GM18867 (cell line): ENCODE measurements at regions not wholly inside any gene's neighbourhood (a gene's known extent, or its start where the extent isn't known, plus 50 kb on each side); places are given as distances from the start of the nearest gene placed in this dataset.

ENCODE experiments used
- ATAC-seq: cut with Tn5 transposase; IDR thresholded peaks from one replicate; pipeline ENCODE4 v1.9.1; 2021; ENCODE audit warnings: mild to moderate bottlenecking, moderate library complexity; ENCODE audit not compliant: unreplicated experiment

DNA sequence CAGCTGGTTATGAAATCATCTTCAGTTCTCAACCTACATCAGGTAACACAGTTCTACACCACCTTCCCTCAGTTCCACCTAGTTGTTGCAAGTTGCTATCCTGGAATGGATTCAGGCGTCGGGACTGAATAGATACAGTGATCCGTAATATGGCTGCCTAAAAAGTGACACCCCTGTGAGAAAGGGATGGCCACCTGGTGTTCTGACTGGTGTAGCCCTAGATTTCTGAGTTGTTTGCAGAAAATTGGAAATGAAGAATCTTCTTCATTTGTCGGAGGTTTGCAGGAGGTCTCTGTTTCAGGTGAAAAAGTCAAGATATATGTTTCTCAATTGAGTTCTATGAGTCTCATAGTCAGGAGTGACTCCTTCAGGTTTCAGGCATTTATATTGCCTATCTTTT, 225.8 kb upstream of the ELAC2 start:
- ATAC-seq, result no peak

- ATAC-seq, result no peak
Measured at GRCh38 chr17:13240851-13241250, 223.0 kb upstream of the ELAC2 start.

DNA sequence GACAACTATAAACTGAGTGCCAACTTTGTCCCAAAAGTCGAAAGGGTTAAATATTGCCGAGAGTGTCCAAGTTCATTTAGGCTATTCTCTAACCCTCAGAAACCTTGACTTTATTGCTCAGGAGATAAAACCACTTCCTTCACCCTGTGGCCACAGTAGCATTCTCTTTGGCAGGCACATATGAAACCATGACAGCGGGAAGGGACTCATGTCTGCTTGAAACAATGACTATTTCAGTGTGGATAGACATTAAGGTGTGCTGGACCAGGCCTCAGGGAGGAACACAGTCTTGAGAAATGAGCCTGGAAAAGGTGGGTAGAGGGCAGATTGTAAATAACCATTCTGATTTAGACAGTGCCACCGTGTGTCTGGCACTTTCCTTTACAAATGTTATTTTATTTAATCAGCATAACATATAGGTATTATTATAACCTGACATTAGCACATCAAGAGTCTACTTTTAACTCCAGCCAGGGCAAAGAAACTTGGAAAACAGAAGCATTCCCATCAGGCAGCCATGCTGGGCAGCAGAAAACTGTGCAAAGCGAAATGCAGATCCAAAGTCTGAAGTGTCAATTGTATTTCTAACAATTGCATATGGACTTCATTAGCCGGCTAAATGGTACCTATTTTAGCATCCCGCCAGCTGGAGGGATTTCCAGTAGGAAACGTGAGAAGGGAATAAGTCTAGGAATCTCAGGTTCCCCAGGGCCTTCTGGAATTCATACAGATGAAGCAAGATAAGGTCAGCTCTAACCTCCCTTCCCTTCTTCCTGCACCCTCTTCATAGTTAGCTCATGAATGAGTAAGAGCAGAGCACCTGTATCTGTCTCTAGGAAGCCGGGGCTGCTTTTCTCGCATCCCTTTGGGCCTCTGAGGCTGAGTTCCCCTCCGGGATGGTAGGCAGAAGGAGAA, 212.8 kb upstream of the ELAC2 start:
- no peak for ATAC-seq

GRCh38 chr17:13228225-13228624, 210.4 kb upstream of the ELAC2 start:
- no peak for ATAC-seq

- no peak for ATAC-seq
Measured at GRCh38 chr17:13222975-13223374, 205.1 kb upstream of the ELAC2 start.

GRCh38 chr17:13212860-13213259, 195.0 kb upstream of the ELAC2 start:
- no peak for ATAC-seq

DNA sequence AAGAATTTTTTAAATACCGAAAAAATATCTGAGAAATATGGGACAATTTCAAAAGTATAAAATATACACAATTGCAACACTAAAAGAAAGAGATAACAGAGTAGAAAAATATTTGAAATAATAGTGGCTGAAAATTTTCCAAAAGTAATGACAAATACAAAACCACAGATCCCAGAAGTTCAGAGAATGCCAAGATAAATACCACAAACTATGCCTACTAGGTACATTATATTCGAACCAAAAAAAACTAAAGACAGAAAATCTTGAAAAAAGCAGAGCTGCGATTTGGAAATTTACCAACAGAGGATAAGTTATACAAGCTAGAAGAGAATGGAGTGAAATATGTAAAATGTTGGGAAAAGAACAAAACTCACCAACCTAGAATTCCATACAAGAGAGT, 191.3 kb upstream of the ELAC2 start:
- ATAC-seq, result no peak

- ATAC-seq, result no peak
Measured at GRCh38 chr17:13204607-13205237, 186.9 kb upstream of the ELAC2 start.

GRCh38 chr17:13202835-13203234, 185.0 kb upstream of the ELAC2 start:
- no peak for ATAC-seq

GRCh38 chr17:13200671-13201070, 182.8 kb upstream of the ELAC2 start:
- no peak for ATAC-seq

DNA sequence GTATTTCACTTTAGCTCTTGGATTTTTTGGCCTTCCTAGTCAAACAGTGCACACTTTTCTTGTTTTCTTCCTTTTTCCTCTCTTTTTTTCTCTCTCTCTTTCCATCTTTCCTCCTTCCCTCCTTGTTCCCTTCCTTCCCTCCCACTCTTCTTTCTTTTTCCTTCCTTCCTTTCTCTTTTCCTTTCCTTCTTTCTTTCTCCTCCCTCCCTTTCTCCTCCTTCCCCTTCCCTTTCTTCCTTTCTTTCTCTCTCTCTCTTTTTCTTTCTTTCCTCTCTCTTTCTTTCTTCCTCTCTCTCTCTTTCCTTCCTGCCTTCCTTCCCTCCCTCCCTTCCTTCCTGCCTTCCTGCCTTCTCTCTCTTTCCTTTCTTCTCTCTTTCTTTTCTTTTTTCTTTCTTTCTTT, 181.6 kb upstream of the ELAC2 start:
- ATAC-seq, result no peak

DNA sequence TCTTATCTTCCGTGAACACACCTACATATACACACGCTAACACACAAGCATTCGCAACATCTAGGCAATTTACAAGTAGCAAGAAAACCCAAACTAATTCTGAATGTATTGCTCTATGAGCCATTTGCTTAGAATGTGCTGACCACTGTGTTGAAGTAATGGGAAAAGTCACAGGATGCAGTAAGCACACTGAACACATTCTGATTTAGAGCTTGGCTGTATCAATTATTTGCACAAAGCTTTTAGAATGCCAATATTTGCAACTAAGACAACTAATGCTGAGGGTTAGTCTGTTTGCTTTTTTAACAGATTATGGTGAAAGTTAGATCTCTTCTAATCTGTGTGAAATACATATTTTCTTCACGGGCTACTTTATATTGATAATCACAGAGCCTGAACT, 179.8 kb upstream of the ELAC2 start:
- no peak for ATAC-seq

- no peak for ATAC-seq
Measured at GRCh38 chr17:13194887-13195286, 177.1 kb upstream of the ELAC2 start.

DNA sequence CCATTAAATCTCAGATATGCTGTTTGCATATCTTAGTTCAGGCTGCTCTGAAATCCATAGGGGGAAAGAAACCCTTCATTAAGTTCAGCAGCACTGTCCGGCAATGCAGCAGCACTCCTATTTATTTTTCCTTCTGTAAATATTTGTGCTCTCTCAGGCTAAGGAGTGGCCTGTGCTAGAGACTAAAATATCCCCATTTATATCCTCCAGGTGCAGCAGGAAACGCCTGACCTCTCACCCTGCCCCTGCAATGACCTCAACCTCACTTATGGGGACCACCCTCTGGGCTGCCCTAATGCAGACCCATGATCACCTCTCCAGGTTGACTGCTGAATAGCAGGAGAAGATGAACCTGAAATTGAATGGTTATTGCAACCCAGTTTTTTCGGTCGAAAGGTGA, 165.0 kb upstream of the ELAC2 start:
- no peak for ATAC-seq

DNA sequence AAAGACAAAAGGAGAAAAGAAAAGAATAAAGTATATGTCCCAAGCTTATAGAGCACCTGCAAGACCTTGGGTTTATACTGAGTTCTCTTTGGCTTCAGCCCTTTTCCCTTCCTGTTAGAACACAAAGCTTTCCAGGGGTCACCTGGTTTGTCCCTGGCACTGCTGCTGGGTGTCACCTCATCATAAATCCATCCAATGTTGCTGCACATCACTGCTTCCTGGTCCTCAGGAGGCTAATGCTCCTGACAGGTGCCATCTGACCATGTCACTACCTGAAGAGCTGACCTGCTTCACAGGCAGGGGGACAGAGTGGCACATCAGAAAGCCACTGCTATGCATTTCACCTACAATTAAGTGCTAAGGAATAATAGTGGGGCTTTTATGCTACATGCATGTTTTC, 164.6 kb upstream of the ELAC2 start:
- no peak for ATAC-seq

DNA sequence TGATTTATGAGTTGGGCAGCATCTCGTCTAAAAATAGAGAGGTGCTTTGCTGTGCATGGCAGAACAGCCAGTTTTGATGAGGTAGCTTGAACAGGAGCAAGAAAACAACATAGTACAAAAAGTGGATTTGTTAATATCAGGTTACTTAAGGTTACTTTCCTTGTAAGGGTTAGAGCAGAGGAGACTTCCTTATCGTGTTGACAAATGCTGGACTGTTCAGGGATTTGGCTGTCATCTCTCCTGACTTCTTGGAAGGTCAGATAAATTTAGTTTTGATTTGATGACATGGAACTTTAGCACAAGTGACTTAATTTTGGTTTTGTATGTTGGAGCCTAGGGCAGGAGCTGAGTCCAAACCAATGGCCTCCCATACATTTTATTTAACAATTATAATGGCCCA, 163.9 kb upstream of the ELAC2 start:
- no peak for ATAC-seq

GRCh38 chr17:13176436-13176835, 158.6 kb upstream of the ELAC2 start:
- ATAC-seq, result no peak

GRCh38 chr17:13171790-13172189, 154.0 kb upstream of the ELAC2 start:
- no peak for ATAC-seq

GRCh38 chr17:13162361-13162760, 144.5 kb upstream of the ELAC2 start:
- ATAC-seq, result no peak

GRCh38 chr17:13160790-13161189, 143.0 kb upstream of the ELAC2 start:
- ATAC-seq, result no peak

- no peak for ATAC-seq
Measured at GRCh38 chr17:13160296-13160695, 142.5 kb upstream of the ELAC2 start.

- no peak for ATAC-seq
Measured at GRCh38 chr17:13158494-13159240, 140.8 kb upstream of the ELAC2 start.
